GM12872 (cell line): ENCODE measurements at regions not wholly inside any gene's neighbourhood (a gene's known extent, or its start where the extent isn't known, plus 50 kb on each side); places are given as distances from the start of the nearest gene placed in this dataset.

Source experiments
- CTCF ChIP-seq: IDR thresholded peaks from 3 replicates; pipeline ENCODE4 v1.5.1; 2011; ENCODE audit warnings: low read depth, mild to moderate bottlenecking, low read length, moderate library complexity; ENCODE audit not compliant: insufficient read depth

- TF ChIP-seq CTCF: no peak
Observed at GRCh38 chr20:40760399-40760798, 71.4 kb upstream of the MAFB start.

GRCh38 chr20:40763646-40764295, 74.7 kb upstream of the MAFB start:
- no peak for TF ChIP-seq CTCF

GRCh38 chr20:40765814-40766480, 76.9 kb upstream of the MAFB start:
- no peak for TF ChIP-seq CTCF

GRCh38 chr20:40766790-40767614, 78.0 kb upstream of the MAFB start:
- TF ChIP-seq CTCF: no peak

GRCh38 chr20:40767615-40767924, 78.5 kb upstream of the MAFB start:
- no peak for TF ChIP-seq CTCF

- no peak for TF ChIP-seq CTCF
Observed at GRCh38 chr20:40768105-40768504, 79.1 kb upstream of the MAFB start.

- TF ChIP-seq CTCF: no peak
Observed at GRCh38 chr20:40769677-40770285, 80.7 kb upstream of the MAFB start.
